ENCODE measurements at regions not wholly inside any gene's neighbourhood (a gene's known extent, or its start where the extent isn't known, plus 50 kb on each side); places are given as distances from the start of the nearest gene placed in this dataset.

DNA sequence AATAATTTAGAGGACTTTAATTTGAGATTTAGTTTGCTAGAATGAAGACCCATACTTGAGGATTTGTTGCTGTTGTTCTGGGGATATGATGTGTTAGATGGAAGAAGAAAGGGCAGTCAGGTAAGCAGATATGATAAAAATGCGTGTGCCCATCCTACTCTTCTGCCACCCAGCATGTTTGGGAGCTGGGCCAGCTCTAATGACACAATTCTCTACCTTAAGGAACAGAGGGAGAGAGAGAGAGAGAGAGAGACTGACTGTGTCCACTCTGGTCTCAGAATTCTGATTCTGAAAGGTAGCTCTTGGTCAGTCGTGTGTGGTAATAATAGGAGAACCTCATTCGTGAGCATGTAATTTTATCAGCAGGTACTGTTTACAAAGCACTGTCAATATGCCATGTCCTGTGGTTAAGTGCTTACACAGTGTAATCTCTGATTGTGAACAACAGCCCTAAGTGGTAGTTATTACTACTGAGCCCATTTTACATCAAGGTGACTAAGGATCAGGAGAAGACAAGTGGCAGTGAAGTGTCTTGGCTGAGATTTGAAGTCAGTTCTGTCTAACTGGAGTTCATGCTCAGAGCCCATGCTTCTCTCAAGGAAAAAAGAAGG, 307.4 kb upstream of the SEMA6A start:
- no peaks in the 10 kb centered on the region for H3K36me3 ChIP-seq
- TF ChIP-seq, protein P1, sequence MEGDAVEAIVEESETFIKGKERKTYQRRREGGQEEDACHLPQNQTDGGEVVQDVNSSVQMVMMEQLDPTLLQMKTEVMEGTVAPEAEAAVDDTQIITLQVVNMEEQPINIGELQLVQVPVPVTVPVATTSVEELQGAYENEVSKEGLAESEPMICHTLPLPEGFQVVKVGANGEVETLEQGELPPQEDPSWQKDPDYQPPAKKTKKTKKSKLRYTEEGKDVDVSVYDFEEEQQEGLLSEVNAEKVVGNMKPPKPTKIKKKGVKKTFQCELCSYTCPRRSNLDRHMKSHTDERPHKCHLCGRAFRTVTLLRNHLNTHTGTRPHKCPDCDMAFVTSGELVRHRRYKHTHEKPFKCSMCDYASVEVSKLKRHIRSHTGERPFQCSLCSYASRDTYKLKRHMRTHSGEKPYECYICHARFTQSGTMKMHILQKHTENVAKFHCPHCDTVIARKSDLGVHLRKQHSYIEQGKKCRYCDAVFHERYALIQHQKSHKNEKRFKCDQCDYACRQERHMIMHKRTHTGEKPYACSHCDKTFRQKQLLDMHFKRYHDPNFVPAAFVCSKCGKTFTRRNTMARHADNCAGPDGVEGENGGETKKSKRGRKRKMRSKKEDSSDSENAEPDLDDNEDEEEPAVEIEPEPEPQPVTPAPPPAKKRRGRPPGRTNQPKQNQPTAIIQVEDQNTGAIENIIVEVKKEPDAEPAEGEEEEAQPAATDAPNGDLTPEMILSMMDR (IDR thresholded peaks at IDR 0.05), result no peak
- no peak for ATAC-seq (ENCODE audit: insufficient number of reproducible peaks, low FRiP score, low read depth)
- H3K4me3 ChIP-seq, result no peak overlapping the region
- no peaks in the 10 kb centered on the region for H3K27me3 ChIP-seq (replicated peaks; ENCODE audit: insufficient read depth)
- DNase-seq (ENCODE audit: low spot score), result no peak
- H3K9me3 ChIP-seq, result no peaks in the 10 kb centered on the region
- H3K4me1 ChIP-seq (ENCODE audit: control insufficient read depth in 1 of 2, low read depth in 2 of 2), result no peaks in the 10 kb centered on the region
- H3K27ac ChIP-seq, result no peak overlapping the region

DNA sequence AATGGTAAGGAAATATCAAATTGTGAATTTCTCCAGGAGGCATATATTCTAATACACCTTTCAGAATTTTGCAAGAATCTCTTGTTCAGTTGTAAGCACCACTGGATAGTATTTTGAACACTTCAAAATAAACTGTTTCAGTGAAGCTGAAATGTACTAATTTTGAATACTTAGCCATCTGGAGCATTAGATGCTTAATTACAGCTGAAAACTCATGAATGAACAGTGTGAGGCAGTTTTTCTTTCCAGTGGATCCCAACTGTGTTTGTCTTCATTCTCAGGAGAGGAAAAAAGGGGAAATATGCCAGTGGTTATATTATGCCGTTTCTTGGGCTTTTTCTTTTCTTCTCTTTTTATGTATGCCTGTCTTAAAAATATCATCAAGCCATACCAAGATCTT, 306.0 kb upstream of the SEMA6A start:
- TF ChIP-seq, protein P1 (IDR thresholded peaks at IDR 0.05), result no peak
- Histone ChIP-seq H3K27ac (no peak overlapping the region), H3K4me1 (ENCODE audit: control insufficient read depth in 1 of 2, low read depth in 2 of 2) (no peaks in the 10 kb centered on the region), H3K36me3 (no peaks in the 10 kb centered on the region), H3K27me3 (replicated peaks; ENCODE audit: insufficient read depth) (no peaks in the 10 kb centered on the region), H3K4me3 (no peak overlapping the region), H3K9me3 (no peaks in the 10 kb centered on the region)
- ATAC-seq (ENCODE audit: insufficient number of reproducible peaks, low FRiP score, low read depth) (no peak), DNase-seq (ENCODE audit: low spot score) (no peak)

DNA sequence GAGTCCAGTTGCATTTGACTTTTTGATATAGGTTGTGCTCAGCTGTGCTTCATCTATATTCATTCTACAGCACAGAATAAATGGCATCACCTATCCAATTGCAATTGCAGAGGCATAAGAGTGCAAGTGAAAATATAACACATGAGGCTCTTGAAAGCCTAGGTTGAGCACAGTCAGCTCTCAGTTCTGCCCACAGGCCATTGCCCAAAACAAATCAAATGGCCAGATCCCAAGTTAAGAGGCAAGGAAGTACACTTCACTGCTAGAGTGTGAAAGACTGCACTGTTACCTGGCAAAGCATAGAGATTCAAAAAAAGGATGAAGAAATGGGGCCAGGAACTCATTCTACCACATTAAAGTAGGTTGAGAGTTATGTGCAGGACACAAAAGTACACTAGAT, 305.5 kb upstream of the SEMA6A start:
- no peak overlapping the region for H3K4me3 ChIP-seq
- H3K27me3 ChIP-seq (replicated peaks; ENCODE audit: insufficient read depth), result no peaks in the 10 kb centered on the region
- H3K36me3 ChIP-seq, result no peaks in the 10 kb centered on the region
- H3K4me1 ChIP-seq (ENCODE audit: control insufficient read depth in 1 of 2, low read depth in 2 of 2), result no peaks in the 10 kb centered on the region
- TF ChIP-seq, protein P1 (IDR thresholded peaks at IDR 0.05), result no peak
- ATAC-seq (ENCODE audit: insufficient number of reproducible peaks, low FRiP score, low read depth) (no peak), DNase-seq (ENCODE audit: low spot score) (no peak)
- H3K9me3 ChIP-seq, result no peaks in the 10 kb centered on the region
- no peak overlapping the region for H3K27ac ChIP-seq

DNA sequence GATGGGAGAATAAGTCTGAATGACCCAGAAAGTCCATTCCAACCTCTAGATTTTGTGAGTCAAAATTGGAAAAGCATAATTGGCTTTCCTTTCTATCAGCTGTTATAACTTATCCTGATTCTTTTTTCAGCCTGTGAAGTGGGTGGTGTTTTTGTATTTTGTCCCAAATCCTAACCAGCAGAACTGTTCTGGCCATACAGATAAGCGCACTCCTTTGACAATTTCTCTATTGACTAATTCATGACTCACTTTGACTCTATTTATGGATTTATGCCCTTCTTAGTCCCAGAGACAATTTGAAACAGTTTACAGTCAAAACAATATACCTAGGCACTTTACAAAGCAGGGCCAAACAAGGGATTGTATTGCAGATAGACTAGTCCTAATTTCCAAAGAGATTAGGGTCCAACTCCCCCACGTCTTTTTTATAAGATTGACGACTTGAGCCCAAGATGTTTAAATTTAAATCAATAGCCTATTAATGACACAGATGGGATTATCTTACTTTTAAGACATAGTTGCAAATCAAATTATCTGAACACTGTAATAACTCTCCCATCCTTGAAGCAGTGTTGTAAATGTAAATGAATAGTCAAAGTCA, 301.7 kb upstream of the SEMA6A start:
- no peaks in the 10 kb centered on the region for H3K4me1 ChIP-seq (ENCODE audit: control insufficient read depth in 1 of 2, low read depth in 2 of 2)
- ATAC-seq (ENCODE audit: insufficient number of reproducible peaks, low FRiP score, low read depth) (no peak), DNase-seq (ENCODE audit: low spot score) (no peak)
- TF ChIP-seq, protein P1 (IDR thresholded peaks at IDR 0.05), result no peak
- no peak overlapping the region for H3K4me3 ChIP-seq
- H3K27ac ChIP-seq, result no peak overlapping the region
- H3K9me3 ChIP-seq, result no peaks in the 10 kb centered on the region
- H3K27me3 ChIP-seq (replicated peaks; ENCODE audit: insufficient read depth), result no peaks in the 10 kb centered on the region
- no peaks in the 10 kb centered on the region for H3K36me3 ChIP-seq

DNA sequence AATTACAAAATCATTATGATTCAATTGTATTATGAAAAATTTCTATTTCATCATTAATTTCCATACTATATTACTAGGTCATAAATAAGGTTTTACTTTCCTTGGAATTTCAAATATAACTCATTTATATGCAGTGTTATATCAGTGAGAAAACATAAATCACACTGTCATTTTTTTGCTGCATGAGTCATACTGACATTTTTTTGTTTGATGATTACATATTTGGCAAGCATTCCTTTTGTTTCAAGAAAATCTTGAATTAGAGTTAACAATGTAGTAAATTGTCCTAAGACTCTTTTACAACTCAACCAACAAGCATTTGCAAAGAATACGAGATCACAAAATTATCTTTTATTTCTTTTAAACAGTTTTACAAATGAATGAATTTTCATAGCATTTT, 298.4 kb upstream of the SEMA6A start:
- no peaks in the 10 kb centered on the region for H3K4me1 ChIP-seq (ENCODE audit: control insufficient read depth in 1 of 2, low read depth in 2 of 2)
- DNase-seq (ENCODE audit: low spot score) (no peak), ATAC-seq (ENCODE audit: insufficient number of reproducible peaks, low FRiP score, low read depth) (no peak)
- no peaks in the 10 kb centered on the region for H3K27me3 ChIP-seq (replicated peaks; ENCODE audit: insufficient read depth)
- no peak overlapping the region for H3K27ac ChIP-seq
- TF ChIP-seq, protein P1 (IDR thresholded peaks at IDR 0.05), result no peak
- H3K36me3 ChIP-seq, result no peaks in the 10 kb centered on the region
- no peak overlapping the region for H3K4me3 ChIP-seq
- H3K9me3 ChIP-seq, result no peaks in the 10 kb centered on the region

Measured in thoracic aorta (tissue), 2 donors.